GM20000 (cell line): ENCODE measurements at regions not wholly inside any gene's neighbourhood (a gene's known extent, or its start where the extent isn't known, plus 50 kb on each side); places are given as distances from the start of the nearest gene placed in this dataset.

Source experiments
- DNase-seq: peaks from one replicate; pipeline ENCODE4 v3.0.0; 2012; ENCODE audit warnings: low spot score
- CTCF ChIP-seq: IDR thresholded peaks from 2 replicates; pipeline ENCODE4 v1.5.1; 2012; ENCODE audit warnings: mild to moderate bottlenecking, control low read depth; ENCODE audit errors: extremely low read depth, missing control alignments

- DNase-seq = no peak
- no peak for TF ChIP-seq CTCF
Measured at GRCh38 chr16:74216319-74216718, 80.3 kb upstream of the PSMD7 start.

- TF ChIP-seq CTCF = no peak
- DNase-seq = no peak
Measured at GRCh38 chr16:74215249-74215648, 81.4 kb upstream of the PSMD7 start.

GRCh38 chr16:74213372-74213771 is 83.2 kb upstream of the PSMD7 start:
- TF ChIP-seq CTCF = no peak
- DNase-seq = no peak

- no peak for TF ChIP-seq CTCF
- DNase-seq = no peak
Measured at GRCh38 chr16:74210245-74210644, 86.4 kb upstream of the PSMD7 start.

- no peak for TF ChIP-seq CTCF
- no peak for DNase-seq
Measured at GRCh38 chr16:74202009-74202408, 94.6 kb upstream of the PSMD7 start.

- no peak for DNase-seq
- no peak for TF ChIP-seq CTCF
Measured at GRCh38 chr16:74201576-74201975, 95.0 kb upstream of the PSMD7 start.

- no peak for TF ChIP-seq CTCF
- DNase-seq = no peak
Measured at GRCh38 chr16:74200921-74201320, 95.7 kb upstream of the PSMD7 start.
